HG02970 (cell line): ENCODE measurements at regions not wholly inside any gene's neighbourhood (a gene's known extent, or its start where the extent isn't known, plus 50 kb on each side); places are given as distances from the start of the nearest gene placed in this dataset.
"Not testable (repeated sequence)": the region's sequence is repeated elsewhere in the genome, so short reads cannot be mapped to it uniquely, and the experiment has no call there.

ENCODE experiments used
- ATAC-seq: cut with Tn5 transposase; IDR thresholded peaks from one replicate; pipeline ENCODE4 v1.9.1; 2021; ENCODE audit warnings: mild to moderate bottlenecking, moderate library complexity, moderate number of reproducible peaks; ENCODE audit not compliant: unreplicated experiment, low FRiP score

DNA sequence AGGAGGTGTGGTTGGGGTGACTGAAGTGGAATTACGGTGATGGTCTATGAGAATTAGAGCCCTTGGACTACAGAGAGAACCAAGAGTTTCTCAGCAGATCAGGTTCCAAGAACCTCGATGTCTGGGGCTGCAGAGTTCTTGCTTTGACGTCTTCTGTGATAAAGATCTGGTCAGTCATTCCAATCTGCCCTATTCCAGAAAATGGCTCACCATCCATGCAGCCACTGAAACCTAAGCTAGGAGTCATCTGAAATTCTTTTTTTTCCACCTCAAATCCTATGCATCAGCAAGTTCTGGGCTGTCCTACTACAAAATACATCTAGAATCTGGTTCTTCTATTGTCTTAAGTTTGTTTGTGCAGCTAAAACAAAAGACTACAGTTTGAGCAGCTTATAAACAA lies 254.4 kb upstream of the PGRMC2 start:
- ATAC-seq: no peak

GRCh38 chr4:128540122-128540521 lies 252.5 kb upstream of the PGRMC2 start:
- no peak for ATAC-seq

- no peak for ATAC-seq
Measured at GRCh38 chr4:128538111-128538882, 250.7 kb upstream of the PGRMC2 start.

DNA sequence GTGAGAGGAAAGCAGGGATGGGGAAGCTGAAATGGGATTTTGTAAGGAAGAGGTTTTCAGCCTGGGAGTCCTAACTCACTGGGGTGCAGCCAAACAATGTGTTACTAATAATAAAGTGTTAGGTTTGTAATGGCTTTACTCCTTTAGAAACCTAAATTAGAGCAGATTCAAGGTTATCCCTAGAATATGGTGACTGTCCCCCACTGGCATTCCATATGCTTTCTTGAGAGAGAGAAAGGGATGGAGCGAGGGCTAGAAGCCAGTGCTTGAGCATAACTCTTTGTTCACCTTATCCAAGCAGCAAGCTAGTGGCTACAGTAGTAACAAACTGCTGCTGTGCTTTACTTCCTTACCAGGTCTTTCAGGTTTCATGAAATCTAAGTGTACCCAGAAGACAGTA lies 249.1 kb upstream of the PGRMC2 start:
- ATAC-seq: no peak

GRCh38 chr4:128535510-128535909 lies 247.9 kb upstream of the PGRMC2 start:
- not testable (repeated sequence) for ATAC-seq

- ATAC-seq: no peak
Measured at GRCh38 chr4:128528793-128529553, 241.4 kb upstream of the PGRMC2 start.

DNA sequence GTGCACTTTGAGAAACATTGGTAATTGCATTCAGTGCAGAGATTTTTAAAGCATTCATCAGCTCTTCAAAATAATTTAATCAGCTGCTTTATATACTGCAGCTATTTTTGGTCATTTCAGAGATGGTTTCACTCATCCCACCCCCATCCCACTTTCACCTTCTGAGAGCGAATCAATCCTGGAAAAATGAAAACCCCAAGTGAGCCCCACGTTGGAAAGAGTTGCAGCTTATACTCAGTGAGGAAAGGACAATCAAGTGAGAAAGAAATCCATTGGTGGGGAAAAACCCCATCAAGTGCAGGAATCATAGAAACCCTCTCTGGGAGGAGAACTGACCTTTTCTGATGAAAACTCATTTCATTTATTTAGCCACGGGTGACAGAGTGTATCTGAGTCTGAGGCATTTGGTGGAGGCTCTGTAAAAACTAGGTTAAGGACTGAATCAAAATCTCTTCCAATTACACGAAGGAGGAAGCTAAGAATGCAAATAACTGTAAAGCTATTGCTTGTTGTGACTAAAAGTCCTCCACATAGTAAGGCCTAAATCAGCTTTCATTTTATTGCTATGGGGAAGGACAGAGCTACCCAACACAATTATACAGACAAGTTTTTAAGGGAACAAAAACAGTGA lies 240.4 kb upstream of the PGRMC2 start:
- ATAC-seq: no peak

DNA sequence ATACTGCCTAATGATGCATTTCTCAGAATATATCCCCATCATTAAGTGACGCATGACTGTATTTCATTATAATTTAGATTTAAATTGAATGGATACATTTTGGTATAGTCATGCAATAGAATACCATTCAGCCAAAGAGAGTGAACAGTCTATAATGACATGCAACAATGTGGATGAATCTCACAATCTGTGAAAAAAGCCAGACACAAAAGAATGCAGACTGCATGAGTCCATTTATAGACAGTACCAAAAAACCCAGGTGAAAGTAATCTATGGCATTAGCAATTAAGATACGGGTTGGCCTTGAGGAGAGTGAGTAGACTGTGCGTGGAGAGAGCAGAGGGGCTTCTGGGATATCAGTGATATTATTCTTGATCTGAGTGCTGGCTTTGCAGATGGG lies 239.7 kb upstream of the PGRMC2 start:
- ATAC-seq: no peak

GRCh38 chr4:128525992-128526630 lies 238.5 kb upstream of the PGRMC2 start:
- ATAC-seq: no peak

DNA sequence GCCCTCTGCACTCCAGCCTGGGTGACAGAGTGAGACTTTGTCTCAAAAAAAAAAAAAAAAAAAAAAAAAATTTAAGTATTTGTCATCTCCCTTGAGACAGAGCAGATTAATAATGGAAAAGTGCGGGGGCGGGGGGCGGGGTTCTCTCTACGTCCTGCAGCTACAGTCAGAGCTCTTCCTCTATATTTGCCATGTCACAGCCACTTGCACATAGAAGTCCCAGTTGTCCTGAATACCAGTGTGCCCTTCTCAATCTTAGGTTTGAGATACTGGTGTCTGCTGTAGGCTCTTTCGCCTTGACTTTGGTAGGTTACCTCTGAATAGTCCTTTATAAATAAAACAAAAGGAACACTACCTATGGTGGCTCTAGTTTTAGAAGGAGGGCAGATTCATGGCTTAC lies 237.8 kb upstream of the PGRMC2 start:
- ATAC-seq: no peak

- no peak for ATAC-seq
Measured at GRCh38 chr4:128524311-128524710, 236.7 kb upstream of the PGRMC2 start.

- no peak for ATAC-seq
Measured at GRCh38 chr4:128521648-128522111, 234.1 kb upstream of the PGRMC2 start.

DNA sequence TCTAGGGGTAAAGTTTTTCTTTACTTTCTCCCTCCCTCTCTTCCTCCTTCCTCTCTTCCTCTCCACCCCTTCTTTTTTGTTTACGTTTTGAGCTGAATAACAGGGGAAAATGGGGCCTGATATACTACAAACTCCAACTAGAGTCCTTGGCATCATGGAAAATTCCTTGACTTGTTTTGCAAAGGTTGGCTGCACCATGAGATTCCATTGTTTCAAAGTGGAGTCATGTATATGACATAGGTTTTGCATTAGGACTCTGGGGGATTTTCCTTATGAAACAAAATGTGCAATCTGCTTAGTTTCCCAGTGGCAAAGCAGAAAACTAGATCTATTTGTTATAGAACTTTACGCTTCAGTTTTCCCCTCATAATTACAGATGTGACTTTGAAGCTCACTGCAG lies 233.5 kb upstream of the PGRMC2 start:
- ATAC-seq: no peak

DNA sequence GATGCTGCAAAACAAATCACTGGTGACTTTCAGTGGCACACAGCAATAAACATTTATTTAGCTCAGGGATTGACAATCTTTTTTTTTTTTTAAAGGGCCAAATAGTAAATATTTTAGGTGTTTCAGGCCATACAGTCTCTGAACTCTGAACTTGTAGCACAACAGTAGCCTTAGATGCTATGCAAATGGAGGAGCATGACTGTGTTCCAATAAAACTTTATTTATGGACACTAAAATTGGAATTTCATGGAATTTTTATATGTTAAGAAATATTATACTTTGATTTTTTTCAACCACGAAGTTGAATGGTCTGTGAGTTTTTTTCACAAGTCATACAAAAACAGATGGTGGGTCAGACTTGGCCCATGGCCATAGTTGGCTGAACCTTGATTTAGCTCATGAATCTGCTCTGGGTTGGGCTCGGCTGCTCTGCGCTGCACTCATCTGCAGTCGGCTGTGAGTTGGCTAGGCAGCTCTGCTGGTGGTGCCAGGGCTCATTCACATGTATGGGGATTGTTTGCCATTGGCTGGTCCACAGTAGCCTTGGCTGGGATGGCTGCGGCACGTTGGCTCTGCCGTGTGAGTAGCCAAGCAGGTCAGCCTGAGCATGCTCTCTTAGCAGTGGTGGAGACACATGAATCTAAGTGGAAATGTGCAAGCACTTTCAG lies 231.7 kb upstream of the PGRMC2 start:
- ATAC-seq: no peak

GRCh38 chr4:128517739-128518510 lies 230.3 kb upstream of the PGRMC2 start:
- peak; percentile 93 for ATAC-seq

- ATAC-seq: no peak
Measured at GRCh38 chr4:128517096-128517738, 229.6 kb upstream of the PGRMC2 start.

DNA sequence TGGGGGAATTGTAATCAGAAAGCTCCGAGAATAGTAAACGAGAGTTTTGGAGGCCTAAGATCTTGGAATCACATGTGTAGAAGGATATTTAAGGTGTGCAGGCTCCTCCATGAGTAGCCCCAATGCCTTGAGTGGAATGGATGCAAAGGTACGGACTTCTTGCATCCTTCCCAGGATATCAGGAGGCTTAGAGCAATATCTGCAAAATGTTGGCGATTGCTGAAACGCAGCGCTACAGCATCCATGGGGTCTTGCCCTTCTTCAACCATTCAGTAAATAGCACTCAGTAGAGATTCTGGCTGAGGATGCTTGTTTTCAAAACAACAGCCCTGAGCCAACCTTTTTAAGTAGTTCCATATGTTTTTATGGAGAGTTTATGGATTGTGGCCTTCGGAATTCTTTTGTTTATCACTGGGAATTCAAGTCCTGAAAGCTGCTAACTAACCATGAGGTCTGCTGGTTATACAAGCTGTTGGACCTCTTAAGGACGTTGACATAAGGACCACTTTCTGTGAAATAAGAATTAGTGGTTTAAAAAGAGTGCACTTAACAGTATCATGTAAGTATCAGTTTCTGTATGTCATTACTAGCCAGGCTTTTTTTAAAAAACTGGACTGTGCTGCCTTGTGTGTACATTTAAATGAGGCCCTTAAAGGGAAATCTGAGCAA lies 228.8 kb upstream of the PGRMC2 start:
- peak; percentile 51 for ATAC-seq

DNA sequence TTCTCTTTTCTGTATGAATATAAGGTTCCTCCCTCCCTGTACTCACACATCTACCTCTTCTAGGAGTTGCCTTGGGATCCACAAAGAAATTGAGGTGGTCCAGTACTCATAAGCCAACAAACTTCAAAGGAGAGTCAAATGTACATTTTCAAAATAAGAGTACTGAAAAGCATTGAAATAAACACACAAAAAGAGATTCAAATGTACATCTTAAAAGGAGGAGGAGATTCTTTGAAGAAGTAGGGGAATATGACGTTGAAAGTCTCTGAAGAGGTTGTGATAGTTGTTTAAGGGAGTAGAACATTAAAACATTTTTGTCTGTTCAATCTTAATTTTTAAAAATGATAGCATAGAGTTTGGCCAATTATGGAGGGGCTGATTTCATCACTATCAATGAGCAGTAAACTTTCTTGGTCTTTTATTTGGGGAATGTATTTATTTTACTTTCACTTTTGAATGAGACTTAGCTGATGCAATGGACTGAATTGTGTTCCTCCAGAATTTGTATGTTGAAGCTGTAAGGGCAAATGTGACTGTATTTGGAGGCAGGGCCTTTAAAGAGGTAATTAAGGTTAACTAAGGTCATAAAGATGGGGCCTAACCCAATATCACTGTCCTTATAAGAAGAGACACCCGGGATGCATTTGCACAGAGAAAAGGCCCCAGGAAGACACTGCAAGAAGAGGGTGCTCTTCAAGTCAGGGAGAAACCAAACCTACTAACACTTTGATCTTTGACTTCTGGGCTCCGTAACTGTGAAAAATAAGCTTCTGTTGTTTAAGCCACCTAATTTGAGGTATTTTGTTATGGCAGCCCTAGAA lies 226.3 kb upstream of the PGRMC2 start:
- ATAC-seq: no peak
